ENCODE measurements at regions not wholly inside any gene's neighbourhood (a gene's known extent, or its start where the extent isn't known, plus 50 kb on each side); places are given as distances from the start of the nearest gene placed in this dataset.

- no peak for TF ChIP-seq CTCF (IDR thresholded peaks at IDR 0.05; ENCODE audit: low read length)
- no peak for TF ChIP-seq EZH2 (IDR thresholded peaks at IDR 0.05; ENCODE audit: borderline replicate concordance, low read length)
Measured at GRCh38 chr1:38344716-38345115, 298.1 kb upstream of the POU3F1 start.

Measured in OCI-LY1 (cell line).